OCI-LY7 (cell line): ENCODE measurements at regions not wholly inside any gene's neighbourhood (a gene's known extent, or its start where the extent isn't known, plus 50 kb on each side); places are given as distances from the start of the nearest gene placed in this dataset.
"Not testable (repeated sequence)": the region's sequence is repeated elsewhere in the genome, so short reads cannot be mapped to it uniquely, and the experiment has no call there.

Source experiments
- BruUV-seq: library from RNA; stranded (reverse); fragments of 400-500 nt; replicated peaks from 2 replicates; lab custom pipeline; 2021; lab: Mats Ljungman, UMichigan
- CTCF ChIA-PET: fragments of 300-600 bp; sonication (Branson Sonifier 250); formaldehyde crosslinking; loops from one replicate; lab custom pipeline; 2022; ENCODE audit warnings: antibody characterized with exemption; ENCODE audit not compliant: unreplicated experiment; lab: Charles Lee
- POLR2A ChIA-PET: fragments of 300-600 bp; sonication (Branson Sonifier 250); formaldehyde crosslinking; loops from one replicate; lab custom pipeline; 2022; ENCODE audit warnings: antibody characterized with exemption; lab: Charles Lee
- DNase-seq: peaks from one replicate; pipeline ENCODE4 v3.0.0-alpha.2; 2015; ENCODE audit warnings: low spot score
- H2AFZ ChIP-seq: fragments of 200-600 bp; sonication (generic), shearing (Covaris generic); 2 replicates; pipeline ENCODE4 v1.6.1; 2014; ENCODE audit warnings: mild to moderate bottlenecking, antibody characterized with exemption, low read length, moderate library complexity
- H3K27ac ChIP-seq: fragments of 200-600 bp; sonication (generic); 2 replicates; pipeline ENCODE4 v1.5.1; 2014; ENCODE audit warnings: mixed run types, low read depth, mild to moderate bottlenecking, moderate library complexity, low read length, inconsistent platforms; ENCODE audit not compliant: poor library complexity, severe bottlenecking
- H3K36me3 ChIP-seq: fragments of 200-600 bp; sonication (generic); 2 replicates; pipeline ENCODE4 v1.6.1; 2014; ENCODE audit warnings: mild to moderate bottlenecking, antibody characterized with exemption, low read length, moderate library complexity, mixed read lengths; ENCODE audit not compliant: insufficient read depth
- H3K4me1 ChIP-seq: fragments of 200-600 bp; sonication (generic); 2 replicates; pipeline ENCODE4 v1.5.1; 2014; ENCODE audit warnings: mild to moderate bottlenecking, low read length; ENCODE audit not compliant: insufficient read depth, poor library complexity, severe bottlenecking
- H3K4me2 ChIP-seq: fragments of 200-600 bp; sonication (generic); 2 replicates; pipeline ENCODE4 v1.6.1; 2014; ENCODE audit warnings: mild to moderate bottlenecking, low read length
- H3K4me3 ChIP-seq: fragments of 200-600 bp; sonication (generic); 2 replicates; pipeline ENCODE4 v1.5.1; 2014; ENCODE audit warnings: mild to moderate bottlenecking, low read depth, low read length; ENCODE audit not compliant: poor library complexity, severe bottlenecking
- H3K79me2 ChIP-seq: fragments of 200-600 bp; sonication (generic); 2 replicates; pipeline ENCODE4 v1.6.1; 2016; ENCODE audit warnings: low read depth, mild to moderate bottlenecking, low read length, moderate library complexity, mixed read lengths; ENCODE audit not compliant: insufficient read depth
- H3K9me2 ChIP-seq: fragments of 200-600 bp; sonication (generic); 2 replicates; pipeline ENCODE4 v1.6.1; 2016; ENCODE audit warnings: mild to moderate bottlenecking, low read length, mixed read lengths; ENCODE audit not compliant: insufficient read depth
- H3K9me3 ChIP-seq: fragments of 200-600 bp; sonication (generic); 2 replicates; pipeline ENCODE4 v1.6.1; 2014; ENCODE audit warnings: mild to moderate bottlenecking, mixed run types, low read length, mixed read lengths
- H4K20me1 ChIP-seq: fragments of 200-600 bp; sonication (generic); 2 replicates; pipeline ENCODE4 v1.6.1; 2014; ENCODE audit warnings: mild to moderate bottlenecking, antibody characterized with exemption, low read length, moderate library complexity, mixed read lengths; ENCODE audit not compliant: insufficient read depth
- EZH2phosphoT487 ChIP-seq: fragments of 200-600 bp; sonication (generic); IDR thresholded peaks from 2 replicates; pipeline ENCODE4 v1.6.1; 2018; ENCODE audit warnings: low read depth, borderline replicate concordance, mild to moderate bottlenecking, mixed run types, antibody characterized with exemption, low read length, moderate library complexity, mixed read lengths
- intact Hi-C: fragments of 100-400 bp; cut with micrococcal nuclease; formaldehyde crosslinking; loops from one replicate; pipeline ENCODE4 v1.10.0; 2022; ENCODE audit not compliant: unreplicated experiment
- TF ChIP-seq, protein P1 (sequence below): fragments of 200-600 bp; sonication (generic); conservative IDR thresholded peaks from 2 replicates; pipeline ENCODE4 v1.5.1; 2014; ENCODE audit warnings: mild to moderate bottlenecking, antibody characterized with exemption, low read length, moderate library complexity, mixed read lengths

DNA sequence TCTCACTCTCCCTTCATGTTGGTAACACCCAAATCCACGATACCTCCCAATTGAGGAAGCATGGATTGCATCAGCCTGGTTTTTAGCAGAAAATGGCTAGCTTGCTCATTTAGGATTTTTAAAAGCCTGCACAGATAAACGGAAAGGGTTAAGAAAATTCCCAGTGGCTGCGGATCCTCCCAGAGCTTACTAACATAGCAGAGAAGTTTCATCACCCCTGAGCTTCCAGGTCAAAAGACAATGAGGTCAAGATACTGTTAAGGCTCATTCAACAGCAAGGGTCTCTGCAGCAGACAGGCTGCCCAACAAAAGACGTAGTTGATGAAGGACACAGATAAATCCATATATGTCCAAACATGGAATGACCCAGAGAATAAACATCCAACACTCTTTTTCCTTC, 220.2 kb downstream of the ASMT start:
- TF ChIP-seq, protein P1, sequence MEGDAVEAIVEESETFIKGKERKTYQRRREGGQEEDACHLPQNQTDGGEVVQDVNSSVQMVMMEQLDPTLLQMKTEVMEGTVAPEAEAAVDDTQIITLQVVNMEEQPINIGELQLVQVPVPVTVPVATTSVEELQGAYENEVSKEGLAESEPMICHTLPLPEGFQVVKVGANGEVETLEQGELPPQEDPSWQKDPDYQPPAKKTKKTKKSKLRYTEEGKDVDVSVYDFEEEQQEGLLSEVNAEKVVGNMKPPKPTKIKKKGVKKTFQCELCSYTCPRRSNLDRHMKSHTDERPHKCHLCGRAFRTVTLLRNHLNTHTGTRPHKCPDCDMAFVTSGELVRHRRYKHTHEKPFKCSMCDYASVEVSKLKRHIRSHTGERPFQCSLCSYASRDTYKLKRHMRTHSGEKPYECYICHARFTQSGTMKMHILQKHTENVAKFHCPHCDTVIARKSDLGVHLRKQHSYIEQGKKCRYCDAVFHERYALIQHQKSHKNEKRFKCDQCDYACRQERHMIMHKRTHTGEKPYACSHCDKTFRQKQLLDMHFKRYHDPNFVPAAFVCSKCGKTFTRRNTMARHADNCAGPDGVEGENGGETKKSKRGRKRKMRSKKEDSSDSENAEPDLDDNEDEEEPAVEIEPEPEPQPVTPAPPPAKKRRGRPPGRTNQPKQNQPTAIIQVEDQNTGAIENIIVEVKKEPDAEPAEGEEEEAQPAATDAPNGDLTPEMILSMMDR, result no peak
- TF ChIP-seq EZH2phosphoT487, result no peak
- DNase-seq, result no peak
- no peaks in the 10 kb centered on the region for H3K9me2 ChIP-seq
- no peak overlapping the region for H3K4me2 ChIP-seq
- H3K36me3 ChIP-seq, result no peaks in the 10 kb centered on the region
- H4K20me1 ChIP-seq, result no peaks in the 10 kb centered on the region
- intact Hi-C loops, result no loop called here
- H3K9me3 ChIP-seq, result no peaks in the 10 kb centered on the region
- no peaks in the 10 kb centered on the region for H3K79me2 ChIP-seq
- no TSS peak for BruUV-seq
- no peak overlapping the region for H3K27ac ChIP-seq
- no peak overlapping the region for H3K4me3 ChIP-seq
- POLR2A ChIA-PET, result no interaction called here
- H2AFZ ChIP-seq, result no peak overlapping the region
- H3K4me1 ChIP-seq, result no peaks in the 10 kb centered on the region
- CTCF ChIA-PET, result no interaction called here

DNA sequence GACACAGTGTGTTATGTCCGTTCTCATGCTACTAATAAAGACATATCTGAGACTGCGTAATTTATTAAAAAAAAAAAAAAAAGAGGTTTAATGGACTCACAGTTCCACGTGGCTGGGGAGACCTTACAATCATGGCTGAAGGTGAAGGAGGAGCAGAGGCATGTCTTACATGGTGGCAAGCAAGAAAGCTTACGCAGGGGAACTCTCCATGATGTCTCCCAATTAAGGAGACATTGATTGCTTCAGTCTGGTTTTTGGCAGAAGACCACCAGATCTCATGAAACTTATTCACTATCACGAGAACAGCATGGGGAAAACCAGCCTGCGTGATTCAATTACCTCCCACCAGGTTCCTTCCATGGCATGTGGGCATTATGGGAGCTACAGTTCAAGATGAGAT, 221.8 kb downstream of the ASMT start:
- BruUV-seq, result no TSS peak
- no peaks in the 10 kb centered on the region for H3K9me2 ChIP-seq
- H3K36me3 ChIP-seq, result no peaks in the 10 kb centered on the region
- H2AFZ ChIP-seq, result no peak overlapping the region
- H3K9me3 ChIP-seq, result no peaks in the 10 kb centered on the region
- intact Hi-C loops, result no loop called here
- H3K4me3 ChIP-seq, result no peak overlapping the region
- H4K20me1 ChIP-seq, result no peaks in the 10 kb centered on the region
- POLR2A ChIA-PET, result no interaction called here
- DNase-seq, result no peak
- no peak overlapping the region for H3K27ac ChIP-seq
- no peaks in the 10 kb centered on the region for H3K4me1 ChIP-seq
- no peaks in the 10 kb centered on the region for H3K79me2 ChIP-seq
- TF ChIP-seq, protein P1, result no peak
- no peak for TF ChIP-seq EZH2phosphoT487
- H3K4me2 ChIP-seq, result no peak overlapping the region
- CTCF ChIA-PET, result no interaction called here

DNA sequence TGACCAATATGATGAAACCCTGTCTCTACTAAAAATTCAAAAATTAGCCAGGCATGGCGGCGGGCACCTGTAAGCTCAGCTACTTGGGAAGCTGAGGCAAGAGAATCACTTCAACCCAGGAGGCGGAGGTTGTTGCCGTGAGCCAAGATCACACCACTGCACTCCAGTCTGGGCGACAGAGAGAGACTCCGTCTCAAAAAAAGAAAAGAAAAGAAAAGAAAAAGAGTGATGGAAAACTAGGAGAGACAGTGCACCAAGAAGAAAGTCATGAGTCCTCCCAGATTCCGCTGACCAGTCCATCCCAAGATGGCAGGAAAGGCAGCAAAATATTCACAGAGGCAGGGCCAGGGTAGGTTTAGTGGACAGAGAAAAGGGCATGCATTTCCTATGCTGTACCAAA, 226.9 kb downstream of the ASMT start:
- DNase-seq, result no peak
- no TSS peak for BruUV-seq
- no peaks in the 10 kb centered on the region for H3K4me1 ChIP-seq
- H3K4me2 ChIP-seq, result no peak overlapping the region
- no peaks in the 10 kb centered on the region for H3K36me3 ChIP-seq
- ChIA-PET CTCF (no interaction called here), POLR2A (no interaction called here)
- H3K79me2 ChIP-seq, result no peaks in the 10 kb centered on the region
- no peak overlapping the region for H2AFZ ChIP-seq
- H3K9me2 ChIP-seq, result no peaks in the 10 kb centered on the region
- no peak for TF ChIP-seq EZH2phosphoT487
- TF ChIP-seq, protein P1, result no peak
- H3K4me3 ChIP-seq, result no peak overlapping the region
- intact Hi-C loops, result no loop called here
- no peak overlapping the region for H3K27ac ChIP-seq
- H3K9me3 ChIP-seq, result no peaks in the 10 kb centered on the region
- H4K20me1 ChIP-seq, result no peaks in the 10 kb centered on the region

DNA sequence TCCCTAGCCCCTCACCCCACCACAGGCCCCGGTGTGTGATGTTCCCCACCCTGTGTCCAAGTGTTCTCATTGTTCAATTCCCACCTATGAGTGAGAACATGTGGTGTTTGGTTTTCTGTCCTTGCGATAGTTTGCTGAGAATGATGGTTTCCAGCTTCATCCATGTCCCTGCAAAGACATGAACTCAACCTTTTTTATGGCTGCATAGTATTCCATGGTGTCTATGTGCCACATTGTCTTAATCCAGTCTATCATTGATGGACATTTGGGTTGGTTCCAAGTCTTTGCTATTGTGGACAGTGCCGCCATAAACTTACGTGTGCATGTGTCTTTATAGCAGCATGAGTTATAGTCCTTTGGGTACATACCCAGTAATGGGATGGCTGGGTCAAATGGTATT, 232.1 kb downstream of the ASMT start:
- H3K36me3 ChIP-seq, H4K20me1 ChIP-seq, BruUV-seq, intact Hi-C loops, CTCF ChIA-PET, H2AFZ ChIP-seq, DNase-seq, H3K9me3 ChIP-seq, H3K4me2 ChIP-seq, H3K27ac ChIP-seq, POLR2A ChIA-PET, H3K9me2 ChIP-seq, H3K4me3 ChIP-seq, H3K79me2 ChIP-seq, H3K4me1 ChIP-seq: not testable (repeated sequence)

DNA sequence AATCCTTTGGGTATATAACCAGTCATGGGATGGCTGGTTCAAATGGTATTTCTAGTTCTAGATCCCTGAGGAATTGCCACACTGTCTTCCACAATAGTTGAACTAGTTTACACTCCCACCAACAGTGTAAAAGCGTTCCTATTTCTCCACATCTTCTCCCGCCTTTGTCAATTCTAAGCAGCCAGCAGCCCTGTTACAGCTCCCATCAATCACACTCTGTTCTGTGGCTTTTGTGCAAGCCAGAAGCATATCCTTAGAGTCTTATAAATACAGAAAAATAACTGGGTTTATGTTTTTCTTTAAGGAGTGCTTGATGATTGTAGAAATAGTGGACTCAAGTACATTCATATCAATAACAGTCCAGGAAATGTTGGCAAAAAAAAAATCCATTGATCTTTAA, 232.9 kb downstream of the ASMT start:
- H3K4me3 ChIP-seq, DNase-seq, H4K20me1 ChIP-seq, intact Hi-C loops, BruUV-seq, H3K36me3 ChIP-seq, H3K79me2 ChIP-seq, POLR2A ChIA-PET, H2AFZ ChIP-seq, H3K9me3 ChIP-seq, CTCF ChIA-PET, H3K9me2 ChIP-seq, H3K4me2 ChIP-seq, H3K4me1 ChIP-seq, H3K27ac ChIP-seq: not testable (repeated sequence)
